HG03460 (cell line): ENCODE measurements at regions not wholly inside any gene's neighbourhood (a gene's known extent, or its start where the extent isn't known, plus 50 kb on each side); places are given as distances from the start of the nearest gene placed in this dataset.
A peak's percentile ranks its signal among the peaks of the same experiment; 100 is the strongest.

Experiments used
- ATAC-seq: cut with Tn5 transposase; IDR thresholded peaks from one replicate; pipeline ENCODE4 v1.9.1; 2021; ENCODE audit not compliant: unreplicated experiment

GRCh38 chr15:38072348-38073177 is 138.1 kb downstream of the TMCO5A start:
- peak; percentile 52 for ATAC-seq

GRCh38 chr15:38073178-38073946 is 138.9 kb downstream of the TMCO5A start:
- no peak for ATAC-seq

- no peak for ATAC-seq
These were observed 139.6 kb downstream of the TMCO5A start for GRCh38 chr15:38074029-38074428.

- ATAC-seq = no peak
These were observed 141.0 kb downstream of the TMCO5A start for GRCh38 chr15:38075466-38075865.

- peak; percentile 34 for ATAC-seq
These were observed 142.3 kb downstream of the TMCO5A start for GRCh38 chr15:38076786-38077185.

GRCh38 chr15:38079236-38079635 is 144.8 kb downstream of the TMCO5A start:
- no peak for ATAC-seq

- no peak for ATAC-seq
These were observed 146.3 kb downstream of the TMCO5A start for GRCh38 chr15:38080651-38081275.

GRCh38 chr15:38084289-38084688 is 149.8 kb downstream of the TMCO5A start:
- peak; percentile 79 for ATAC-seq

GRCh38 chr15:38085114-38085513 is 150.7 kb downstream of the TMCO5A start:
- peak; percentile 80 for ATAC-seq

GRCh38 chr15:38085931-38086568 is 151.6 kb downstream of the TMCO5A start:
- peak; percentile 36 for ATAC-seq

- no peak for ATAC-seq
These were observed 152.2 kb downstream of the TMCO5A start for GRCh38 chr15:38086611-38087010.

GRCh38 chr15:38088971-38089370 is 154.5 kb downstream of the TMCO5A start:
- ATAC-seq = no peak

- no peak for ATAC-seq
These were observed 155.8 kb downstream of the TMCO5A start for GRCh38 chr15:38090223-38090622.

GRCh38 chr15:38090678-38091077 is 156.2 kb downstream of the TMCO5A start:
- ATAC-seq = no peak

GRCh38 chr15:38091078-38091645 is 156.7 kb downstream of the TMCO5A start:
- no peak for ATAC-seq

GRCh38 chr15:38093931-38094330 is 158.7 kb upstream of the SPRED1 start:
- no peak for ATAC-seq

- ATAC-seq = no peak
These were observed 149.7 kb upstream of the SPRED1 start for GRCh38 chr15:38102972-38103371.

GRCh38 chr15:38103564-38103963 is 149.1 kb upstream of the SPRED1 start:
- ATAC-seq = no peak

GRCh38 chr15:38111070-38111469 is 141.6 kb upstream of the SPRED1 start:
- ATAC-seq = no peak

GRCh38 chr15:38112406-38112805 is 140.2 kb upstream of the SPRED1 start:
- ATAC-seq = no peak

- no peak for ATAC-seq
These were observed 137.5 kb upstream of the SPRED1 start for GRCh38 chr15:38115121-38115520.
